Osteoblast (primary cell): ENCODE measurements at regions not wholly inside any gene's neighbourhood (a gene's known extent, or its start where the extent isn't known, plus 50 kb on each side); places are given as distances from the start of the nearest gene placed in this dataset.

Source experiments
- DNase-seq: peaks from one replicate; pipeline ENCODE4 v3.0.0; 2011; ENCODE audit warnings: low spot score, mixed read lengths; ENCODE audit not compliant: insufficient read length; ENCODE audit errors: missing footprints
- H2AFZ ChIP-seq: 2 replicates; pipeline ENCODE4 v1.6.0; 2011; ENCODE audit warnings: mild to moderate bottlenecking, low read length
- H3K27ac ChIP-seq: 2 replicates; pipeline ENCODE4 v1.5.1; 2011; ENCODE audit warnings: mild to moderate bottlenecking, low read depth, low read length, moderate library complexity
- H3K27me3 ChIP-seq: 2 replicates; pipeline ENCODE4 v1.6.0; 2012; ENCODE audit warnings: mild to moderate bottlenecking, control low read depth, inconsistent platforms, low read length, moderate library complexity; ENCODE audit not compliant: insufficient read depth
- H3K36me3 ChIP-seq: 2 replicates; pipeline ENCODE4 v1.5.1; 2011; ENCODE audit warnings: mild to moderate bottlenecking, low read length, control low read depth, moderate library complexity; ENCODE audit not compliant: insufficient read depth
- H3K4me1 ChIP-seq: 2 replicates; pipeline ENCODE4 v1.5.1; 2011; ENCODE audit warnings: mild to moderate bottlenecking, low read length, control low read depth, moderate library complexity; ENCODE audit not compliant: insufficient read depth
- H3K4me2 ChIP-seq: 2 replicates; pipeline ENCODE4 v1.6.0; 2011; ENCODE audit warnings: mild to moderate bottlenecking, low read length; ENCODE audit not compliant: insufficient read depth
- H3K4me3 ChIP-seq: fragments of 200-600 bp; sonication (generic); 3 replicates; pipeline ENCODE4 v1.5.1; 2012; ENCODE audit warnings: mild to moderate bottlenecking, low read length, inconsistent platforms; ENCODE audit not compliant: insufficient read depth
- H3K79me2 ChIP-seq: 2 replicates; pipeline ENCODE4 v1.6.0; 2012; ENCODE audit warnings: mild to moderate bottlenecking, low read length, control low read depth, inconsistent platforms; ENCODE audit not compliant: insufficient read depth
- H3K9me3 ChIP-seq: 2 replicates; pipeline ENCODE4 v1.5.1; 2011; ENCODE audit warnings: low read depth, low read length, control low read depth
- H4K20me1 ChIP-seq: 2 replicates; pipeline ENCODE4 v1.6.0; 2012; ENCODE audit warnings: mild to moderate bottlenecking, low read length, control low read depth; ENCODE audit not compliant: insufficient read depth
- CTCF ChIP-seq: IDR thresholded peaks from 2 replicates; pipeline ENCODE4 v1.5.1; 2011; ENCODE audit warnings: mild to moderate bottlenecking, low read depth, low read length, moderate library complexity; ENCODE audit errors: extremely low read depth

GRCh38 chr4:37139987-37140386 lies 104.6 kb upstream of the NWD2 start:
- Histone ChIP-seq H3K4me1 (no peaks in the 10 kb centered on the region), H4K20me1 (no peaks in the 10 kb centered on the region), H3K79me2 (no peaks in the 10 kb centered on the region), H3K36me3 (no peaks in the 10 kb centered on the region), H3K4me2 (no peak overlapping the region), H3K4me3 (no peak overlapping the region), H3K27me3 (no peaks in the 10 kb centered on the region), H3K9me3 (peaks cover 4% of the 10 kb centered on the region), H2AFZ (no peak overlapping the region), H3K27ac (no peak overlapping the region)
- no peak for TF ChIP-seq CTCF
- DNase-seq = no peak

- Histone ChIP-seq H3K4me1 (no peaks in the 10 kb centered on the region), H3K36me3 (no peaks in the 10 kb centered on the region), H3K27me3 (no peaks in the 10 kb centered on the region), H3K4me3 (no peak overlapping the region), H3K4me2 (no peak overlapping the region), H4K20me1 (no peaks in the 10 kb centered on the region), H3K9me3 (no peaks in the 10 kb centered on the region), H2AFZ (no peak overlapping the region), H3K79me2 (no peaks in the 10 kb centered on the region), H3K27ac (no peak overlapping the region)
- no peak for DNase-seq
- no peak for TF ChIP-seq CTCF
These were observed 98.3 kb upstream of the NWD2 start for GRCh38 chr4:37146260-37146659.

GRCh38 chr4:37157476-37158167 lies 86.9 kb upstream of the NWD2 start:
- H3K4me2 ChIP-seq = no peak overlapping the region
- H3K27ac ChIP-seq = no peak overlapping the region
- no peaks in the 10 kb centered on the region for H4K20me1 ChIP-seq
- no peak overlapping the region for H3K4me3 ChIP-seq
- H3K9me3 ChIP-seq = no peaks in the 10 kb centered on the region
- H3K27me3 ChIP-seq = no peaks in the 10 kb centered on the region
- H3K36me3 ChIP-seq = no peaks in the 10 kb centered on the region
- H2AFZ ChIP-seq = no peak overlapping the region
- no peak for TF ChIP-seq CTCF
- DNase-seq = no peak
- no peaks in the 10 kb centered on the region for H3K79me2 ChIP-seq
- H3K4me1 ChIP-seq = no peaks in the 10 kb centered on the region

GRCh38 chr4:37160653-37161052 lies 83.9 kb upstream of the NWD2 start:
- H3K27me3 ChIP-seq = no peaks in the 10 kb centered on the region
- H3K4me1 ChIP-seq = no peaks in the 10 kb centered on the region
- H3K4me2 ChIP-seq = no peak overlapping the region
- DNase-seq = no peak
- no peak overlapping the region for H3K4me3 ChIP-seq
- H3K9me3 ChIP-seq = no peaks in the 10 kb centered on the region
- H2AFZ ChIP-seq = no peak overlapping the region
- TF ChIP-seq CTCF = no peak
- no peaks in the 10 kb centered on the region for H3K79me2 ChIP-seq
- no peaks in the 10 kb centered on the region for H3K36me3 ChIP-seq
- H3K27ac ChIP-seq = no peak overlapping the region
- no peaks in the 10 kb centered on the region for H4K20me1 ChIP-seq
